Rectal smooth muscle tissue (tissue), 1 donor: ENCODE measurements at regions not wholly inside any gene's neighbourhood (a gene's known extent, or its start where the extent isn't known, plus 50 kb on each side); places are given as distances from the start of the nearest gene placed in this dataset.

Source experiments
- H3K27ac ChIP-seq: one replicate; pipeline ENCODE4 v1.7.0; 2013; ENCODE audit warnings: low read depth, low read length, inconsistent platforms
- H3K27me3 ChIP-seq: one replicate; pipeline ENCODE4 v1.7.0; 2013; ENCODE audit warnings: low read length; ENCODE audit not compliant: control insufficient read depth, insufficient read depth
- H3K36me3 ChIP-seq: one replicate; pipeline ENCODE4 v1.7.0; 2013; ENCODE audit warnings: low read length; ENCODE audit not compliant: control insufficient read depth, insufficient read depth
- H3K4me1 ChIP-seq: one replicate; pipeline ENCODE4 v1.7.0; 2013; ENCODE audit warnings: low read length; ENCODE audit not compliant: control insufficient read depth, insufficient read depth
- H3K4me3 ChIP-seq: one replicate; pipeline ENCODE4 v1.7.0; 2013; ENCODE audit warnings: low read length
- H3K9ac ChIP-seq: one replicate; pipeline ENCODE4 v1.7.0; 2013; ENCODE audit warnings: low read length

GRCh38 chr3:107978131-107979055 is 112.4 kb downstream of the CD47 start:
- no peak overlapping the region for H3K27ac ChIP-seq
- no peaks in the 10 kb centered on the region for H3K27me3 ChIP-seq
- no peaks in the 10 kb centered on the region for H3K36me3 ChIP-seq
- H3K9ac ChIP-seq = no peak overlapping the region
- no peak overlapping the region for H3K4me3 ChIP-seq
- H3K4me1 ChIP-seq = no peaks in the 10 kb centered on the region

GRCh38 chr3:107977221-107978130 is 113.4 kb downstream of the CD47 start:
- Histone ChIP-seq H3K4me1 (no peaks in the 10 kb centered on the region), H3K27me3 (no peaks in the 10 kb centered on the region), H3K9ac (no peak overlapping the region), H3K4me3 (no peak overlapping the region), H3K36me3 (no peaks in the 10 kb centered on the region), H3K27ac (no peak overlapping the region)

- Histone ChIP-seq H3K4me3 (no peak overlapping the region), H3K27ac (no peak overlapping the region), H3K9ac (no peak overlapping the region), H3K4me1 (no peaks in the 10 kb centered on the region), H3K27me3 (no peaks in the 10 kb centered on the region), H3K36me3 (no peaks in the 10 kb centered on the region)
Measured at GRCh38 chr3:107976202-107976800, 114.5 kb downstream of the CD47 start.

GRCh38 chr3:107975529-107976201 is 115.2 kb downstream of the CD47 start:
- Histone ChIP-seq H3K4me1 (no peaks in the 10 kb centered on the region), H3K27ac (no peak overlapping the region), H3K4me3 (no peak overlapping the region), H3K9ac (no peak overlapping the region), H3K36me3 (no peaks in the 10 kb centered on the region), H3K27me3 (no peaks in the 10 kb centered on the region)

- no peaks in the 10 kb centered on the region for H3K36me3 ChIP-seq
- H3K4me3 ChIP-seq = no peak overlapping the region
- H3K4me1 ChIP-seq = no peaks in the 10 kb centered on the region
- no peak overlapping the region for H3K9ac ChIP-seq
- H3K27ac ChIP-seq = no peak overlapping the region
- H3K27me3 ChIP-seq = no peaks in the 10 kb centered on the region
Measured at GRCh38 chr3:107973961-107974360, 116.9 kb downstream of the CD47 start.

- no peak overlapping the region for H3K4me3 ChIP-seq
- no peaks in the 10 kb centered on the region for H3K36me3 ChIP-seq
- H3K27me3 ChIP-seq = no peaks in the 10 kb centered on the region
- H3K4me1 ChIP-seq = no peaks in the 10 kb centered on the region
- no peak overlapping the region for H3K27ac ChIP-seq
- no peak overlapping the region for H3K9ac ChIP-seq
Measured at GRCh38 chr3:107973152-107973551, 117.7 kb downstream of the CD47 start.

GRCh38 chr3:107970993-107971580 is 119.7 kb downstream of the CD47 start:
- no peak overlapping the region for H3K9ac ChIP-seq
- no peaks in the 10 kb centered on the region for H3K27me3 ChIP-seq
- no peak overlapping the region for H3K27ac ChIP-seq
- no peak overlapping the region for H3K4me3 ChIP-seq
- no peaks in the 10 kb centered on the region for H3K4me1 ChIP-seq
- no peaks in the 10 kb centered on the region for H3K36me3 ChIP-seq

GRCh38 chr3:107969994-107970819 is 120.6 kb downstream of the CD47 start:
- H3K36me3 ChIP-seq = no peaks in the 10 kb centered on the region
- no peak overlapping the region for H3K27ac ChIP-seq

GRCh38 chr3:107969525-107969924 is 121.3 kb downstream of the CD47 start:
- Histone ChIP-seq H3K27me3 (no peaks in the 10 kb centered on the region), H3K27ac (no peak overlapping the region)

More at GRCh38 chr3:107969994-107970819, 120.6 kb downstream of the CD47 start:
- H3K4me3 ChIP-seq = no peak overlapping the region
- H3K27me3 ChIP-seq = no peaks in the 10 kb centered on the region
- no peaks in the 10 kb centered on the region for H3K4me1 ChIP-seq
- H3K9ac ChIP-seq = no peak overlapping the region

GRCh38 chr3:107966276-107966675 is 124.6 kb downstream of the CD47 start:
- no peak overlapping the region for H3K9ac ChIP-seq
- no peaks in the 10 kb centered on the region for H3K4me1 ChIP-seq
- H3K4me3 ChIP-seq = no peak overlapping the region
- H3K27ac ChIP-seq = no peak overlapping the region
- no peaks in the 10 kb centered on the region for H3K36me3 ChIP-seq
- no peaks in the 10 kb centered on the region for H3K27me3 ChIP-seq

More at GRCh38 chr3:107969525-107969924, 121.3 kb downstream of the CD47 start:
- Histone ChIP-seq H3K36me3 (no peaks in the 10 kb centered on the region), H3K4me3 (no peak overlapping the region), H3K4me1 (no peaks in the 10 kb centered on the region), H3K9ac (no peak overlapping the region)

- H3K4me1 ChIP-seq = no peaks in the 10 kb centered on the region
- H3K27ac ChIP-seq = no peak overlapping the region
- no peak overlapping the region for H3K9ac ChIP-seq
- H3K27me3 ChIP-seq = no peaks in the 10 kb centered on the region
- no peaks in the 10 kb centered on the region for H3K36me3 ChIP-seq
- H3K4me3 ChIP-seq = no peak overlapping the region
Measured at GRCh38 chr3:107965136-107965655, 125.6 kb downstream of the CD47 start.
